HCT116 (cell line): ENCODE measurements at regions not wholly inside any gene's neighbourhood (a gene's known extent, or its start where the extent isn't known, plus 50 kb on each side); places are given as distances from the start of the nearest gene placed in this dataset.

Source experiments
- ATAC-seq: fragments of 200-7000 bp; cut with Tn5 transposase; 2 replicates; pipeline ENCODE4 v1.9.1; 2020; ENCODE audit warnings: mild to moderate bottlenecking, moderate library complexity
- BruUV-seq: library from RNA; stranded (reverse); fragments of 400-500 nt; replicated peaks from 2 replicates; lab custom pipeline; 2021; lab: Mats Ljungman, UMichigan
- CTCF ChIA-PET: fragments of 300-600 bp; sonication (Branson Sonifier 250); formaldehyde crosslinking; loops from one replicate; lab custom pipeline; 2021; ENCODE audit warnings: antibody characterized with exemption; lab: Charles Lee
- POLR2A ChIA-PET: fragments of 300-600, 350-600 bp; sonication (Branson Sonifier 250); formaldehyde crosslinking; loops from one replicate; lab custom pipeline; 2021; ENCODE audit warnings: antibody characterized with exemption; lab: Charles Lee
- RAD21 ChIA-PET, 2 experiments: fragments of 300-600 bp; sonication (Branson Sonifier 250); formaldehyde crosslinking; loops; one replicate each; lab custom pipeline; 2023; ENCODE audit warnings: low total read pairs in 2 of 2; ENCODE audit not compliant: uncharacterized antibody in 2 of 2, unreplicated experiment in 2 of 2, low non-redundant PET in 1 of 2; lab: Charles Lee
- DNase-seq: peaks from one replicate; pipeline ENCODE4 v3.0.0-alpha.2; 2010; ENCODE audit warnings: low read depth, low spot score
- H2AFZ ChIP-seq: fragments of 200-600 bp; shearing (Covaris generic), sonication (generic); 2 replicates; pipeline ENCODE4 v1.6.1; 2017; ENCODE audit warnings: low read depth, mixed run types, mixed read lengths, antibody characterized with exemption, low read length; ENCODE audit not compliant: poor library complexity, severe bottlenecking
- H3K27ac ChIP-seq: 2 replicates; pipeline ENCODE4 v1.5.1; 2012; ENCODE audit warnings: low read depth, low read length
- H3K27me3 ChIP-seq: fragments of 200-600 bp; sonication (generic); 2 replicates; pipeline ENCODE4 v1.6.1; 2016; ENCODE audit warnings: mixed run types, low read length, mixed read lengths; ENCODE audit not compliant: insufficient read depth
- H3K36me3 ChIP-seq, 2 experiments: fragments of 200-500 bp in 1 of 2; fragments of 200-600 bp in 1 of 2; sonication (Bioruptor generic) in 1 of 2; sonication (generic) in 1 of 2; 2 replicates each; pipeline versions ENCODE4 v1.5.1 to v1.6.1; 2014 to 2016; ENCODE audit warnings: low read length in 2 of 2, inconsistent platforms in 1 of 2, mixed read lengths in 1 of 2, mixed run types in 1 of 2; ENCODE audit not compliant: insufficient read depth in 2 of 2, control insufficient read depth in 1 of 2
- H3K4me1 ChIP-seq, 2 experiments: fragments of 200-600 bp in 1 of 2; sonication (generic) in 1 of 2; 2 replicates each; pipeline versions ENCODE4 v1.5.1 to v1.6.1; 2012 to 2017; ENCODE audit warnings: low read length in 2 of 2, inconsistent platforms in 1 of 2, mild to moderate bottlenecking in 1 of 2, mixed read lengths in 1 of 2, mixed run types in 1 of 2, moderate library complexity in 1 of 2; ENCODE audit not compliant: insufficient read depth in 2 of 2, control insufficient read depth in 1 of 2
- H3K4me2 ChIP-seq: fragments of 200-600 bp; sonication (generic); 2 replicates; pipeline ENCODE4 v1.6.1; 2017; ENCODE audit warnings: mixed run types, low read length, mixed read lengths
- H3K4me3 ChIP-seq, 2 experiments: fragments of 200-600 bp in 1 of 2; sonication (generic) in 1 of 2; replicated peaks in 1 of 2; 2 replicates each; pipeline ENCODE4 v1.5.1; 2011 to 2016; ENCODE audit warnings: low read length in 2 of 2, control low read depth in 1 of 2, low read depth in 1 of 2, mild to moderate bottlenecking in 1 of 2, mixed read lengths in 1 of 2, mixed run types in 1 of 2
- H3K79me2 ChIP-seq: fragments of 200-600 bp; sonication (generic); 2 replicates; pipeline ENCODE4 v1.6.1; 2017; ENCODE audit warnings: mild to moderate bottlenecking, mixed run types, low read length, moderate library complexity, mixed read lengths; ENCODE audit not compliant: insufficient read depth
- H3K9ac ChIP-seq: fragments of 200-600 bp; sonication (generic); 2 replicates; pipeline ENCODE4 v1.6.1; 2016; ENCODE audit warnings: low read length, mixed read lengths
- H3K9me2 ChIP-seq: fragments of 200-600 bp; sonication (generic), shearing (Covaris generic); 2 replicates; pipeline ENCODE4 v1.6.1; 2017; ENCODE audit warnings: mixed run types, mild to moderate bottlenecking, moderate library complexity; ENCODE audit not compliant: insufficient read depth
- H3K9me3 ChIP-seq, 2 experiments: fragments of 200-500 bp in 1 of 2; fragments of 200-600 bp in 1 of 2; sonication (Bioruptor generic) in 1 of 2; sonication (generic) in 1 of 2; 2 replicates each; pipeline ENCODE4 v1.6.1; 2014 to 2017; ENCODE audit warnings: low read length in 2 of 2, mixed read lengths in 2 of 2, inconsistent platforms in 1 of 2, low read depth in 1 of 2, mild to moderate bottlenecking in 1 of 2, mixed run types in 1 of 2, moderate library complexity in 1 of 2; ENCODE audit not compliant: control insufficient read depth in 1 of 2, insufficient read depth in 1 of 2
- H4K20me1 ChIP-seq: fragments of 200-600 bp; sonication (generic), shearing (Covaris generic); 2 replicates; pipeline ENCODE4 v1.6.1; 2017; ENCODE audit warnings: mixed run types, mild to moderate bottlenecking, moderate library complexity; ENCODE audit not compliant: insufficient read depth
- ATF3 ChIP-seq: IDR thresholded peaks from 2 replicates; pipeline ENCODE4 v1.6.1; 2012
- CBX3 ChIP-seq: IDR thresholded peaks from 2 replicates; pipeline ENCODE4 v1.6.1; 2012; ENCODE audit warnings: low read depth
- CTCF ChIP-seq, 3 experiments: fragments of 200-600 bp in 1 of 3; sonication (generic) in 1 of 3; IDR thresholded peaks in 2 of 3; conservative IDR thresholded peaks in 1 of 3; 2 replicates each; pipeline ENCODE4 v1.5.1; 2012 to 2017; ENCODE audit warnings: low read depth in 2 of 3, low read length in 2 of 3, antibody characterized with exemption in 1 of 3, borderline replicate concordance in 1 of 3, control low read depth in 1 of 3, mild to moderate bottlenecking in 1 of 3, mixed read lengths in 1 of 3, mixed run types in 1 of 3, moderate library complexity in 1 of 3; ENCODE audit not compliant: insufficient read depth in 1 of 3
- EGR1 ChIP-seq: IDR thresholded peaks from 2 replicates; pipeline ENCODE4 v1.6.1; 2012; ENCODE audit warnings: low read depth
- ELF1 ChIP-seq: IDR thresholded peaks from 2 replicates; pipeline ENCODE4 v1.6.1; 2012; ENCODE audit warnings: low read depth, borderline replicate concordance
- EZH2 ChIP-seq: fragments of 200-600 bp; sonication (generic); IDR thresholded peaks from 2 replicates; pipeline ENCODE4 v1.6.1; 2017; ENCODE audit warnings: antibody characterized with exemption, mixed run types
- FOSL1 ChIP-seq: IDR thresholded peaks from 2 replicates; pipeline ENCODE4 v1.6.1; 2012; ENCODE audit warnings: low read depth
- MAX ChIP-seq: IDR thresholded peaks from 2 replicates; pipeline ENCODE4 v1.6.1; 2012
- POLR2A ChIP-seq: IDR thresholded peaks from 2 replicates; pipeline ENCODE4 v1.7.0; 2011; ENCODE audit warnings: borderline replicate concordance; ENCODE audit not compliant: insufficient read depth, insufficient read length; ENCODE audit errors: extremely low read depth
- POLR2AphosphoS5 ChIP-seq: IDR thresholded peaks from 2 replicates; pipeline ENCODE4 v1.6.1; 2011; ENCODE audit warnings: mild to moderate bottlenecking, low read depth, low read length, moderate library complexity
- RAD21 ChIP-seq: IDR thresholded peaks from 2 replicates; pipeline ENCODE4 v1.6.1; 2012; ENCODE audit warnings: low read depth, mild to moderate bottlenecking
- REST ChIP-seq: IDR thresholded peaks from 2 replicates; pipeline ENCODE4 v1.6.1; 2012; ENCODE audit warnings: low read depth
- SIN3A ChIP-seq: IDR thresholded peaks from 2 replicates; pipeline ENCODE4 v1.6.1; 2012; ENCODE audit warnings: low read depth
- SP1 ChIP-seq: IDR thresholded peaks from 2 replicates; pipeline ENCODE4 v1.6.1; 2012; ENCODE audit warnings: low read depth
- SRF ChIP-seq: IDR thresholded peaks from 2 replicates; pipeline ENCODE4 v1.6.1; 2012; ENCODE audit warnings: low read depth
- TCF7L2 ChIP-seq: IDR thresholded peaks from 2 replicates; pipeline ENCODE4 v1.7.0; 2011; ENCODE audit warnings: borderline replicate concordance, inconsistent platforms; ENCODE audit not compliant: insufficient read depth, insufficient read length; ENCODE audit errors: extremely low read depth
- ZBTB33 ChIP-seq: IDR thresholded peaks from 2 replicates; pipeline ENCODE4 v1.6.1; 2011; ENCODE audit warnings: mild to moderate bottlenecking, low read length, moderate library complexity; ENCODE audit not compliant: insufficient replicate concordance; ENCODE audit errors: extremely low read depth
- ZFX ChIP-seq: fragments of 450-650 bp; IDR thresholded peaks from 2 replicates; pipeline ENCODE4 v1.6.1; 2017
- ZNF274 ChIP-seq: fragments of 200-500 bp; sonication (Bioruptor generic); IDR thresholded peaks from 2 replicates; pipeline ENCODE4 v1.6.1; 2014; ENCODE audit warnings: mild to moderate bottlenecking, low read depth, low read length, inconsistent platforms
- intact Hi-C: fragments of 100-400 bp; cut with micrococcal nuclease; formaldehyde crosslinking; loops from 2 replicates; pipeline ENCODE4 v1.10.0; 2022

- H3K9ac ChIP-seq = no peak overlapping the region
- H4K20me1 ChIP-seq = no peaks in the 10 kb centered on the region
- BruUV-seq = no TSS peak
- no peaks in the 10 kb centered on the region for H3K9me2 ChIP-seq
- H3K36me3 ChIP-seq = no peaks in the 10 kb centered on the region
- POLR2A ChIA-PET = no interaction called here
- no peaks in the 10 kb centered on the region for H3K79me2 ChIP-seq
- H3K4me1 ChIP-seq = peaks cover 4 to 6% of the 10 kb centered on the region in 2 experiments; a peak in 3 of 4 replicates
- H3K27ac ChIP-seq = no peak overlapping the region
- H3K4me3 ChIP-seq = no peak overlapping the region
- H2AFZ ChIP-seq = no peak overlapping the region
- no peak for TF ChIP-seq ELF1
- TF ChIP-seq CBX3 = no peak
- TF ChIP-seq ZBTB33 = no peak
- no peak for TF ChIP-seq ZFX
- no peak for TF ChIP-seq SP1
- TF ChIP-seq ATF3 = no peak
- no peak for TF ChIP-seq FOSL1
- TF ChIP-seq ZNF274 = no peak
- no peak for TF ChIP-seq RAD21
- TF ChIP-seq POLR2AphosphoS5 = no peak
- no peak for TF ChIP-seq SIN3A
- TF ChIP-seq TCF7L2 = no peak
- no peak for TF ChIP-seq POLR2A
- no peak for TF ChIP-seq REST
- no peak for TF ChIP-seq CTCF (IDR thresholded peaks at IDR 0.05 in 2 of 3, conservative IDR thresholded peaks at IDR 0.05 in 1 of 3; ENCODE audit: borderline replicate concordance in 1 of 3, insufficient read depth in 1 of 3, low read depth in 2 of 3, low read length in 2 of 3)
- TF ChIP-seq MAX = no peak
- TF ChIP-seq EZH2 = no peak
- TF ChIP-seq SRF = no peak
- TF ChIP-seq EGR1 = no peak
- no peak for DNase-seq
- ATAC-seq = no peak
- H3K4me2 ChIP-seq = no peak overlapping the region
- RAD21 ChIA-PET = no interaction called here
- no peaks in the 10 kb centered on the region for H3K9me3 ChIP-seq
- H3K27me3 ChIP-seq = no peaks in the 10 kb centered on the region
- CTCF ChIA-PET = no interaction called here
- intact Hi-C loops = no loop called here
Measured at GRCh38 chr6:169933839-169934698, 182.6 kb downstream of the ERMARD start.
